OCI-LY1 (cell line): ENCODE measurements at regions not wholly inside any gene's neighbourhood (a gene's known extent, or its start where the extent isn't known, plus 50 kb on each side); places are given as distances from the start of the nearest gene placed in this dataset.

ENCODE experiments used
- H2AFZ ChIP-seq: fragments of 200-600 bp; sonication (generic), shearing (Covaris generic); 2 replicates; pipeline ENCODE4 v1.6.0; 2014; ENCODE audit warnings: antibody characterized with exemption, mild to moderate bottlenecking, low read length
- H3F3A ChIP-seq: fragments of 200-600 bp; sonication (generic), shearing (Covaris generic); 2 replicates; pipeline ENCODE4 v1.6.0; 2014; ENCODE audit warnings: mild to moderate bottlenecking, antibody characterized with exemption, low read length, moderate library complexity; ENCODE audit not compliant: insufficient read depth
- H3K27ac ChIP-seq: fragments of 200-600 bp; sonication (generic); 2 replicates; pipeline ENCODE4 v1.5.1; 2014; ENCODE audit warnings: low read length, mixed run types, mild to moderate bottlenecking, low read depth; ENCODE audit not compliant: poor library complexity, severe bottlenecking
- H3K27me3 ChIP-seq: fragments of 200-600 bp; sonication (generic); 2 replicates; pipeline ENCODE4 v1.6.0; 2014; ENCODE audit warnings: antibody characterized with exemption, mild to moderate bottlenecking, low read length, moderate library complexity; ENCODE audit not compliant: insufficient read depth
- H3K36me3 ChIP-seq: fragments of 200-600 bp; sonication (generic); 2 replicates; pipeline ENCODE4 v1.6.1; 2014; ENCODE audit warnings: mild to moderate bottlenecking, antibody characterized with exemption, low read length, moderate library complexity, mixed read lengths; ENCODE audit not compliant: insufficient read depth
- H3K4me1 ChIP-seq: fragments of 200-600 bp; sonication (generic); 2 replicates; pipeline ENCODE4 v1.5.1; 2014; ENCODE audit warnings: mild to moderate bottlenecking, low read length, moderate library complexity; ENCODE audit not compliant: insufficient read depth, severe bottlenecking
- H3K4me2 ChIP-seq: fragments of 200-600 bp; sonication (generic), shearing (Covaris generic); 2 replicates; pipeline ENCODE4 v1.6.1; 2014; ENCODE audit warnings: low read length
- H3K4me3 ChIP-seq: fragments of 200-600 bp; sonication (generic); 2 replicates; pipeline ENCODE4 v1.5.1; 2014; ENCODE audit warnings: low read length, low read depth, mild to moderate bottlenecking, mixed read lengths; ENCODE audit not compliant: poor library complexity, severe bottlenecking
- H3K79me2 ChIP-seq: fragments of 200-600 bp; shearing (Covaris generic); 2 replicates; pipeline ENCODE4 v1.6.1; 2016; ENCODE audit warnings: mixed run types, low read length, mixed read lengths; ENCODE audit not compliant: insufficient read depth
- H3K9ac ChIP-seq: fragments of 200-600 bp; sonication (generic), shearing (Covaris generic); 2 replicates; pipeline ENCODE4 v1.6.1; 2014; ENCODE audit warnings: mild to moderate bottlenecking, low read length, mixed read lengths
- H3K9me2 ChIP-seq: fragments of 200-600 bp; sonication (generic), shearing (Covaris generic); 2 replicates; pipeline ENCODE4 v1.6.1; 2014; ENCODE audit warnings: low read depth, mild to moderate bottlenecking, low read length, mixed read lengths
- H3K9me3 ChIP-seq: fragments of 200-600 bp; shearing (Covaris generic); 2 replicates; pipeline ENCODE4 v1.6.1; 2014; ENCODE audit warnings: low read length, mixed read lengths
- H4K20me1 ChIP-seq: fragments of 200-600 bp; sonication (generic), shearing (Covaris generic); 2 replicates; pipeline ENCODE4 v1.6.0; 2016; ENCODE audit warnings: mild to moderate bottlenecking, low read length; ENCODE audit not compliant: insufficient read depth
- EZH2 ChIP-seq: fragments of 200-600 bp; sonication (generic), shearing (Covaris generic); IDR thresholded peaks from 2 replicates; pipeline ENCODE4 v1.8.0; 2017; ENCODE audit warnings: borderline replicate concordance, mixed run types, mild to moderate bottlenecking, antibody characterized with exemption, low read length, moderate library complexity, mixed read lengths
- TF ChIP-seq, protein P1 (sequence below): fragments of 200-600 bp; sonication (generic), shearing (Covaris generic); IDR thresholded peaks from 2 replicates; pipeline ENCODE4 v1.5.1; 2017; ENCODE audit warnings: mild to moderate bottlenecking, antibody characterized with exemption, low read length, moderate library complexity, mixed read lengths

DNA sequence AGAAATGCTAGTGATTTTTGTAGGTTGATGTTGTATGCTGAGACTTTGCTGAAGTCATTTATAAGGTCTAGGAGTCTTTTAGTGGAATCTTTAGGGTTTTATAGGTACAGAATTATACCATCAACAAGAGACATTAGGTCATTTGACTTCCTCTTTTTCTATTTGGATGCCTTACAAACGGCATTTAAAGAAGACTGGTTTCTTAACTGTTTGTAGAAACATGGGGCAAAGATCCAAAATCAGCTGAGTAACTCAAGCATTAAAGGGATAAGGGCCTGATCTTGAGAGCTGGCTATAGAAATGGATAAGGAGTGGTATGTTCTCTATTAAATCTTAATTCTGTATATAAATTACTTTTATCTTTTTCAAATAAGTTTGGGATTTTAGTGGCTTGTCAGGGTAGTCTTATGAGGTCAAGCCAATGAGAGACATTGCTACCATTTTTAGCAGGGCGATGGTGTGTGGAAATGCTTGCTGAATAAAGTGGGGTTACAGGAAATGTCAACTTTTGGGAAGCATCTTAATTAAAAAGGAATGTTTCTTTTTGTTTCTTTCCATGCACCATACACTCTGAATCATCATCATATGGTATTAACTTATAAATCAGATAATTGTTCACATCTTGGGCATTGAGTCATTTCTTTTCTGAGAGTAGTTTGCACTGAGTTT lies 197.7 kb upstream of the GBE1 start:
- TF ChIP-seq EZH2, result no peak
- TF ChIP-seq, protein P1, sequence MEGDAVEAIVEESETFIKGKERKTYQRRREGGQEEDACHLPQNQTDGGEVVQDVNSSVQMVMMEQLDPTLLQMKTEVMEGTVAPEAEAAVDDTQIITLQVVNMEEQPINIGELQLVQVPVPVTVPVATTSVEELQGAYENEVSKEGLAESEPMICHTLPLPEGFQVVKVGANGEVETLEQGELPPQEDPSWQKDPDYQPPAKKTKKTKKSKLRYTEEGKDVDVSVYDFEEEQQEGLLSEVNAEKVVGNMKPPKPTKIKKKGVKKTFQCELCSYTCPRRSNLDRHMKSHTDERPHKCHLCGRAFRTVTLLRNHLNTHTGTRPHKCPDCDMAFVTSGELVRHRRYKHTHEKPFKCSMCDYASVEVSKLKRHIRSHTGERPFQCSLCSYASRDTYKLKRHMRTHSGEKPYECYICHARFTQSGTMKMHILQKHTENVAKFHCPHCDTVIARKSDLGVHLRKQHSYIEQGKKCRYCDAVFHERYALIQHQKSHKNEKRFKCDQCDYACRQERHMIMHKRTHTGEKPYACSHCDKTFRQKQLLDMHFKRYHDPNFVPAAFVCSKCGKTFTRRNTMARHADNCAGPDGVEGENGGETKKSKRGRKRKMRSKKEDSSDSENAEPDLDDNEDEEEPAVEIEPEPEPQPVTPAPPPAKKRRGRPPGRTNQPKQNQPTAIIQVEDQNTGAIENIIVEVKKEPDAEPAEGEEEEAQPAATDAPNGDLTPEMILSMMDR, result no peak
- H3K9me2 ChIP-seq, result no peaks in the 10 kb centered on the region
- no peak overlapping the region for H3K27ac ChIP-seq
- no peak overlapping the region for H3K4me3 ChIP-seq
- H4K20me1 ChIP-seq, result no peaks in the 10 kb centered on the region
- H3K4me2 ChIP-seq, result no peak overlapping the region
- no peak overlapping the region for H2AFZ ChIP-seq
- no peaks in the 10 kb centered on the region for H3K9me3 ChIP-seq
- no peaks in the 10 kb centered on the region for H3K4me1 ChIP-seq
- H3K27me3 ChIP-seq, result no peaks in the 10 kb centered on the region
- no peaks in the 10 kb centered on the region for H3K36me3 ChIP-seq
- H3K79me2 ChIP-seq, result no peaks in the 10 kb centered on the region
- no peak overlapping the region for H3K9ac ChIP-seq
- no peaks in the 10 kb centered on the region for H3F3A ChIP-seq

DNA sequence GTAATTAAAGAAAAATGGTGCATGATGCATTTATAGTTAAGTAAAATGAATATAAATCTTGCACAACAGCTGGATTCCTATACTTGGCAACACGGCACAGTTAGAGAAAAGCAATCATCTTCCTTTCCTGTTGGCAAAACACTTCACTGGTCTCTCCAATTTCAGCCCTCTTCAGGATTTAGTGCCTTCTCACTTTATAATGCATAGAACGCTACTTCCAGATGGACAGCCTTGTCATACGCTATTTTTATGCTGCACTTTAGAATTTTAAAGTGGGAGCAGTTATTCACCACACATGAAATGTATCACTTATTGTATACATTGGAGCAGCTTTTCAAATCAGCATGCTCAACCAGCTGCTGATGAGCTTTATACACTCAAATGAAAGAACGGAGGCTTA lies 194.4 kb upstream of the GBE1 start:
- Histone ChIP-seq H3K9me2 (no peaks in the 10 kb centered on the region), H3K9ac (no peak overlapping the region), H4K20me1 (no peaks in the 10 kb centered on the region), H3K27ac (no peak overlapping the region), H2AFZ (no peak overlapping the region), H3K9me3 (no peaks in the 10 kb centered on the region), H3F3A (no peaks in the 10 kb centered on the region), H3K4me1 (no peaks in the 10 kb centered on the region), H3K79me2 (no peaks in the 10 kb centered on the region), H3K4me2 (no peak overlapping the region), H3K4me3 (no peak overlapping the region), H3K27me3 (no peaks in the 10 kb centered on the region), H3K36me3 (no peaks in the 10 kb centered on the region)
- TF ChIP-seq, protein P1, result no peak
- no peak for TF ChIP-seq EZH2

DNA sequence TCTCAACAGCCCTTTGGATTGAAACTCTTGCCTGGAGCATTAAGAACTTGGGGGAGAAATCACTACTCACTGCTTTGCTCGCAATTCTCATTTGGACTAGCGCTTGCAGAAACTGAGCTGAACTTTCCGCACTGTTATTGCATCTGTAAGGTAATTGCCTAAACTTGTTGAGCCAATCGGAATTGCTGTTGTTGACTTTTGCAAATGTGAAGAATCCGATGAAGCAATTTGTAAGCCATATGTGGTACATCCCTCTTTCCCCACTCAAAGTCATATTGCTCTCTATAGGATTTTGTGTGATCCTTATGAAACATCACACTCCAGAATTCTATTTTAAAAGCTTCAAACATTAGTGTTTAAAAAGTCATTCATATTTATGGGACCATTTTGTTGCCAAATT lies 191.7 kb upstream of the GBE1 start:
- TF ChIP-seq, protein P1, result no peak
- no peak for TF ChIP-seq EZH2
- H3K9ac ChIP-seq, result no peak overlapping the region
- H3F3A ChIP-seq, result no peaks in the 10 kb centered on the region
- H3K27me3 ChIP-seq, result no peaks in the 10 kb centered on the region
- H4K20me1 ChIP-seq, result no peaks in the 10 kb centered on the region
- no peaks in the 10 kb centered on the region for H3K79me2 ChIP-seq
- no peaks in the 10 kb centered on the region for H3K9me2 ChIP-seq
- H3K4me2 ChIP-seq, result no peak overlapping the region
- no peak overlapping the region for H3K27ac ChIP-seq
- no peaks in the 10 kb centered on the region for H3K9me3 ChIP-seq
- no peaks in the 10 kb centered on the region for H3K4me1 ChIP-seq
- no peak overlapping the region for H2AFZ ChIP-seq
- no peaks in the 10 kb centered on the region for H3K36me3 ChIP-seq
- no peak overlapping the region for H3K4me3 ChIP-seq
